ENCODE measurements at regions not wholly inside any gene's neighbourhood (a gene's known extent, or its start where the extent isn't known, plus 50 kb on each side); places are given as distances from the start of the nearest gene placed in this dataset.

- TF ChIP-seq CTCF (conservative IDR thresholded peaks at IDR 0.05; ENCODE audit: low read depth, low read length) (no peak), EZH2 (IDR thresholded peaks at IDR 0.05; ENCODE audit: borderline replicate concordance, low read depth, low read length, poor library complexity, severe bottlenecking) (no peak)
Measured at GRCh38 chr6:91780270-91780669, 1193.4 kb upstream of the MAP3K7 start.

All from A673 (cell line).